ENCODE measurements at regions not wholly inside any gene's neighbourhood (a gene's known extent, or its start where the extent isn't known, plus 50 kb on each side); places are given as distances from the start of the nearest gene placed in this dataset.
"Not testable (repeated sequence)": the region's sequence is repeated elsewhere in the genome, so short reads cannot be mapped to it uniquely, and the experiment has no call there.

GRCh38 chr5:24145806-24146205, 499.0 kb downstream of the CDH10 start:
- H3K27me3 ChIP-seq (ENCODE audit: control insufficient read depth, insufficient read depth, low read length): no peaks in the 10 kb centered on the region
- H3K9ac ChIP-seq (ENCODE audit: low read depth, low read length): no peak overlapping the region
- H3K36me3 ChIP-seq (ENCODE audit: control insufficient read depth, insufficient read depth, low read length): no peaks in the 10 kb centered on the region
- H3K4me1 ChIP-seq (ENCODE audit: control insufficient read depth, insufficient read depth, low read length): no peaks in the 10 kb centered on the region
- H3K9me3 ChIP-seq (ENCODE audit: control insufficient read depth, insufficient read depth, low read length): no peaks in the 10 kb centered on the region
- no peak overlapping the region for H3K4me3 ChIP-seq (ENCODE audit: low read depth, low read length)

DNA sequence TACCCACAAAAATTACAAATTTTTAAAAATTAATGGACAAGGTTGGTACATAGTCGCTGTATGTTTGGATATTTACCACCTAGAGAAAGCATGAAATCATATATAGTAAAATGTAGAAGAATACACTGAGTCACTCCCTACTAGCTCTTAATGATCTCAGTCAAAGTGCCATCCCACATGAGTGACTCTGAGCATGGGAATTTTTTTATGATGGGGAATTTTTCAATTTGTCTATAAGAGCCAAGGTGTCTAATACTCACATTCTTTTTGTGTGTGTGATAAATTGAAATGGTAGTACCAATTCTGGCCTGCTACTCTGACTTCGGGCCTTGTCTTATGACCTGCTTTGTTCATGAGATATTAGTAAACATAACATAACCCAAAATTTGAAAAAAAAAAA, 483.2 kb downstream of the CDH10 start:
- H3K36me3 ChIP-seq (ENCODE audit: control insufficient read depth, insufficient read depth, low read length): no peaks in the 10 kb centered on the region
- H3K4me3 ChIP-seq (ENCODE audit: low read depth, low read length): no peak overlapping the region
- H3K9me3 ChIP-seq (ENCODE audit: control insufficient read depth, insufficient read depth, low read length): no peaks in the 10 kb centered on the region
- H3K4me1 ChIP-seq (ENCODE audit: control insufficient read depth, insufficient read depth, low read length): no peaks in the 10 kb centered on the region
- no peak overlapping the region for H3K9ac ChIP-seq (ENCODE audit: low read depth, low read length)
- no peaks in the 10 kb centered on the region for H3K27me3 ChIP-seq (ENCODE audit: control insufficient read depth, insufficient read depth, low read length)

- Histone ChIP-seq H3K27me3 (ENCODE audit: control insufficient read depth, insufficient read depth, low read length) (no peaks in the 10 kb centered on the region), H3K4me1 (ENCODE audit: control insufficient read depth, insufficient read depth, low read length) (no peaks in the 10 kb centered on the region), H3K9me3 (ENCODE audit: control insufficient read depth, insufficient read depth, low read length) (no peaks in the 10 kb centered on the region), H3K36me3 (ENCODE audit: control insufficient read depth, insufficient read depth, low read length) (no peaks in the 10 kb centered on the region), H3K9ac (ENCODE audit: low read depth, low read length) (no peak overlapping the region), H3K4me3 (ENCODE audit: low read depth, low read length) (no peak overlapping the region)
These were observed 482.4 kb downstream of the CDH10 start for GRCh38 chr5:24162343-24162742.

GRCh38 chr5:24163091-24163490, 481.7 kb downstream of the CDH10 start:
- Histone ChIP-seq H3K9ac (ENCODE audit: low read depth, low read length) (no peak overlapping the region), H3K4me3 (ENCODE audit: low read depth, low read length) (no peak overlapping the region), H3K36me3 (ENCODE audit: control insufficient read depth, insufficient read depth, low read length) (no peaks in the 10 kb centered on the region), H3K27me3 (ENCODE audit: control insufficient read depth, insufficient read depth, low read length) (no peaks in the 10 kb centered on the region), H3K9me3 (ENCODE audit: control insufficient read depth, insufficient read depth, low read length) (no peaks in the 10 kb centered on the region), H3K4me1 (ENCODE audit: control insufficient read depth, insufficient read depth, low read length) (no peaks in the 10 kb centered on the region)

DNA sequence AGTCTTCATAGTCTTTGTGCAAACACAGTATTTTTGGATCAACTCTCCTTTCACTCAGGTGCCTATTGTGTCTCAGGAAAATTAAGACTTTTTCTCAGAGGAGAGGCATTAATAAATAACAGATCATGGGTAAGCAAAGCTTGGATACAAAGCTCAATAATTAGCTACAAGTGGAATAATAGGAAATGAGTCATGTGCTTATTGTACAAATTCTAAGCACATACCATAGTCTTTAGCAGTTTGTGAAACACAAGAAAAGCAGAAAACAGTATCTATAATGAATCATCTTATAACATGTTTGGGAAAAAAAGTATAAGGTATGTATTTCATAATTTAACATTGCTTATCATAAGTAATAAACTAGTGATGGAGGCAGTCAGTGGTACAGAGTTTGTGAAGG, 477.0 kb downstream of the CDH10 start:
- no peaks in the 10 kb centered on the region for H3K9me3 ChIP-seq (ENCODE audit: control insufficient read depth, insufficient read depth, low read length)
- no peaks in the 10 kb centered on the region for H3K27me3 ChIP-seq (ENCODE audit: control insufficient read depth, insufficient read depth, low read length)
- H3K4me1 ChIP-seq (ENCODE audit: control insufficient read depth, insufficient read depth, low read length): no peaks in the 10 kb centered on the region
- no peak overlapping the region for H3K4me3 ChIP-seq (ENCODE audit: low read depth, low read length)
- no peak overlapping the region for H3K9ac ChIP-seq (ENCODE audit: low read depth, low read length)
- no peaks in the 10 kb centered on the region for H3K36me3 ChIP-seq (ENCODE audit: control insufficient read depth, insufficient read depth, low read length)

- Histone ChIP-seq H3K9ac (ENCODE audit: low read depth, low read length) (no peak overlapping the region), H3K4me3 (ENCODE audit: low read depth, low read length) (no peak overlapping the region), H3K27me3 (ENCODE audit: control insufficient read depth, insufficient read depth, low read length) (no peaks in the 10 kb centered on the region), H3K9me3 (ENCODE audit: control insufficient read depth, insufficient read depth, low read length) (no peaks in the 10 kb centered on the region), H3K4me1 (ENCODE audit: control insufficient read depth, insufficient read depth, low read length) (no peaks in the 10 kb centered on the region), H3K36me3 (ENCODE audit: control insufficient read depth, insufficient read depth, low read length) (no peaks in the 10 kb centered on the region)
These were observed 474.8 kb downstream of the CDH10 start for GRCh38 chr5:24170026-24170425.

DNA sequence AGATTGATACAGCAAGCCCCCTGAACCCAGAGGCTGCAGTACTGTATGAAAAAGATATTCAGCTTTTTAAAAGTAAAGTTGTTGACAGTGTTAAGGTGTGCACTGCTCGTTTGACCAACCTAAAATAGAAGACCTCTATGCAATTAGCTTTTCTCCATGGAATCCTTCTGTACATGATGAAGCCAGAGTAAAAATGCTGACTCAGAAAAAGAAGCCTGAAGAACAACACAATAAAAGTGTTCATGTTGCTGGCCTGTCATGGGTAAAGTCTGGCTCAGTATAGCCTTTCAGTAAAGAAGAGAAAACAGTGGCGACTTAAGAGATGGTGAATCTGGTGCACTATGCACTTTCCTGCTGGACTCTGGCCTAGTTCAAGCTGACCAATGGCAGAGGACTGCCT, 473.8 kb downstream of the CDH10 start:
- H3K9me3 ChIP-seq (ENCODE audit: control insufficient read depth, insufficient read depth, low read length): not testable (repeated sequence)

GRCh38 chr5:24177821-24178220, 467.0 kb downstream of the CDH10 start:
- H3K9me3 ChIP-seq (ENCODE audit: control insufficient read depth, insufficient read depth, low read length): no peaks in the 10 kb centered on the region
- H3K4me1 ChIP-seq (ENCODE audit: control insufficient read depth, insufficient read depth, low read length): no peaks in the 10 kb centered on the region
- H3K27me3 ChIP-seq (ENCODE audit: control insufficient read depth, insufficient read depth, low read length): no peaks in the 10 kb centered on the region
- no peak overlapping the region for H3K9ac ChIP-seq (ENCODE audit: low read depth, low read length)
- H3K36me3 ChIP-seq (ENCODE audit: control insufficient read depth, insufficient read depth, low read length): no peaks in the 10 kb centered on the region
- no peak overlapping the region for H3K4me3 ChIP-seq (ENCODE audit: low read depth, low read length)

More for the DNA sequence above, 473.8 kb downstream of the CDH10 start:
- H3K4me3 ChIP-seq (ENCODE audit: low read depth, low read length); H3K36me3 ChIP-seq (ENCODE audit: control insufficient read depth, insufficient read depth, low read length); H3K9ac ChIP-seq (ENCODE audit: low read depth, low read length); H3K27me3 ChIP-seq (ENCODE audit: control insufficient read depth, insufficient read depth, low read length); H3K4me1 ChIP-seq (ENCODE audit: control insufficient read depth, insufficient read depth, low read length): not testable (repeated sequence)

DNA sequence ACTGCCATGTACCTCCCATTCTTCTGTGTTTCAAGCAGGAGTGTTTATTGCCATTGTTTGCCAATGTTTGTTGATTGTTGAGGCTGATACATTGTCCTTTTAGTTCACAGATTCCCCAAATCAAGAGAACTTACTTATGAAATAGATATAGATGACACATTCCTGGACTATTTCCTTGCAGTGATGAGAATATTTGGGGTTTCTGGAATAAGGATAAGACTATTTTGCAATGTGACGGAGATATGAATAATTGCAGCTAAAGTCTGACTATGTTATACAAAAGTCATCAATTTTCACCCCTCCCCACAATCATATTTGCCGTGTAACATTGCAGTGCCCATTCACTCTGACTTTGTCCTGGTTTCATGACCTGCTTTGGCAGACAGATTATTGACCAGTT, 460.8 kb downstream of the CDH10 start:
- Histone ChIP-seq H3K36me3 (ENCODE audit: control insufficient read depth, insufficient read depth, low read length) (no peaks in the 10 kb centered on the region), H3K27me3 (ENCODE audit: control insufficient read depth, insufficient read depth, low read length) (no peaks in the 10 kb centered on the region), H3K9me3 (ENCODE audit: control insufficient read depth, insufficient read depth, low read length) (no peaks in the 10 kb centered on the region), H3K9ac (ENCODE audit: low read depth, low read length) (no peak overlapping the region), H3K4me1 (ENCODE audit: control insufficient read depth, insufficient read depth, low read length) (no peaks in the 10 kb centered on the region), H3K4me3 (ENCODE audit: low read depth, low read length) (no peak overlapping the region)

DNA sequence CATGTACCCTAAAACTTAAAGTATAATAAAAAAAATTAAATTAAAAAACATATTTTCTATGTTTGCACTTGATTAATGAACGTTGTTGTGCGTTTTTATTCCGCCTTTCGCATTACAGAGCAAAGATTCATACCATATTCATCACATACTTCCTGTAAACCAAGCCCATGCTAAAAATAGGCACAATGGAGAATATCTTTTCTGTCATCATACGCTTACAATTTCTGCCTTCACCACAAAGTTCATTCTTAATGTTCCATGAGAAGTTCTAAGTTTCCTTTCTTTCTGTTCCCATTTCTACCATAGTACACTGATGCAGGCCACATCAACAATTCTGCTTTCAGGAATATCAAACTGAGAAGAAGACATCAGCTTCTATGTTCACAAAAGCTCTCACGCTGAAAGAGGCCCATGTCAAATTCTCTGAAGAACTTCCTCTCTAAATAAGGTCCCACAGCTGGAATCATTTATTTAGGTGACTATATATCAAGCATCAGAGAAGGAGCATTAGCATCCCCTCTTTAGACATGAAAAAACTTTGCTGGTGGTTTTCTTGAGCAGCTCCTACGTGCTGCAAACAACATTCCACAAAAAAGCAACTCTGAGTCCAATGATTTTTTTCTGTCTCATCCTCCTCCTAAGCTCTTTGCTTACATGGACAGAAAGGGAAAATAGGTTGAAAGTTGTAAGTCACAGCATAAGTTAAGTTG, 456.4 kb downstream of the CDH10 start:
- no peak overlapping the region for H3K4me3 ChIP-seq (ENCODE audit: low read depth, low read length)
- H3K9ac ChIP-seq (ENCODE audit: low read depth, low read length): no peak overlapping the region
- no peaks in the 10 kb centered on the region for H3K27me3 ChIP-seq (ENCODE audit: control insufficient read depth, insufficient read depth, low read length)
- no peaks in the 10 kb centered on the region for H3K4me1 ChIP-seq (ENCODE audit: control insufficient read depth, insufficient read depth, low read length)
- H3K36me3 ChIP-seq (ENCODE audit: control insufficient read depth, insufficient read depth, low read length): no peaks in the 10 kb centered on the region
- no peaks in the 10 kb centered on the region for H3K9me3 ChIP-seq (ENCODE audit: control insufficient read depth, insufficient read depth, low read length)

- Histone ChIP-seq H3K9ac (ENCODE audit: low read depth, low read length) (no peak overlapping the region), H3K4me1 (ENCODE audit: control insufficient read depth, insufficient read depth, low read length) (no peaks in the 10 kb centered on the region), H3K36me3 (ENCODE audit: control insufficient read depth, insufficient read depth, low read length) (no peaks in the 10 kb centered on the region), H3K9me3 (ENCODE audit: control insufficient read depth, insufficient read depth, low read length) (no peaks in the 10 kb centered on the region), H3K4me3 (ENCODE audit: low read depth, low read length) (no peak overlapping the region), H3K27me3 (ENCODE audit: control insufficient read depth, insufficient read depth, low read length) (no peaks in the 10 kb centered on the region)
These were observed 448.0 kb downstream of the CDH10 start for GRCh38 chr5:24196789-24197188.

- no peaks in the 10 kb centered on the region for H3K9me3 ChIP-seq (ENCODE audit: control insufficient read depth, insufficient read depth, low read length)
- H3K4me3 ChIP-seq (ENCODE audit: low read depth, low read length): no peak overlapping the region
- H3K27me3 ChIP-seq (ENCODE audit: control insufficient read depth, insufficient read depth, low read length): no peaks in the 10 kb centered on the region
- no peak overlapping the region for H3K9ac ChIP-seq (ENCODE audit: low read depth, low read length)
- no peaks in the 10 kb centered on the region for H3K36me3 ChIP-seq (ENCODE audit: control insufficient read depth, insufficient read depth, low read length)
- H3K4me1 ChIP-seq (ENCODE audit: control insufficient read depth, insufficient read depth, low read length): peaks cover 5% of the 10 kb centered on the region
These were observed 436.1 kb downstream of the CDH10 start for GRCh38 chr5:24208686-24209106.
